ENCODE measurements at regions not wholly inside any gene's neighbourhood (a gene's known extent, or its start where the extent isn't known, plus 50 kb on each side); places are given as distances from the start of the nearest gene placed in this dataset.

DNA sequence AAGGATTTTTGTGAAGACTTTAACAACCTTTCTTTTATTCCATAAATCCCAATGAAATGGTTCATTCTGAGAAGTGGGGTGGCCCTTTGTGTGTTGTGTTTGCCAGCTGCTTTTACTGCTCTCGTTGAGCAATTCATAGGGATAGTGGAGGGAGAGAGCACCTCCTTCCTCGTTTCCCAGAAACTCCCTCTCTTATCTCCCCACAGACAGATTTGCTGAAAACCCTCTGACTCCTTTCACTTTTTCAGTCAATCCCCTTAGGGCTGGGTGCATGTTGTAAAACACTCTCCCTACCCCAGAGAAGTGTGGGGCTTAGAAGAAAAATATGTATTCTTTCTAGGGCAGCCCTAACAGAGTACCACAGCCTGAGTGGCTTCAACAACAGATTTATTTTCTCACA, 557.2 kb upstream of the RGMA start:
- ATAC-seq (replicated peaks) = no peak
- H3K9me3 Mint-ChIP-seq = no peaks in the 10 kb centered on the region
- H3K36me3 Mint-ChIP-seq (ENCODE audit: insufficient read depth) = no peaks in the 10 kb centered on the region
- no peak overlapping the region for H3K4me3 Mint-ChIP-seq
- H3K27ac Mint-ChIP-seq = no peak overlapping the region
- DNase-seq = no peak
- no peaks in the 10 kb centered on the region for H3K4me1 Mint-ChIP-seq (ENCODE audit: low read depth in 2 of 2)
- peaks cover 23 to 33% of the 10 kb centered on the region in 2 donors for H3K27me3 Mint-ChIP-seq

DNA sequence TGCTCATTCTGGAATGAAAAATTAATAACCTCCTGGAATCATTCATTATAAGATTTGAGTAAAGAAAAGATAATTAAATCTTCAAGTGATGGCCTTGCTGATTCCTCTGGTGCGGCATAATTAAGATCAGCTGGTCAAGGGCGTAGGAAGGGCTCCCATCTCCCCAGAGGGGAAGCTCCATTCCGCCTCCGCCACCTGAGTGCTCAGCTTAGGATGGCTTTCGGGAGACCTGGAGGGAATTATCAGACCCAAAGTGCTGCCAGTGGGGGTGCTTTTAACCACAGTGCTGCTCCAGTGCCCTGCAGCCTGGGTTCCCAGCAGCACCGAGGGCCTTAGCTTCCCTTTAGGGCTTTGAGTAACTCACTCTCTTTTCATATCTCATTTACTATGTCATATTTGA, 556.6 kb upstream of the RGMA start:
- DNase-seq (no peak), ATAC-seq (replicated peaks) (no peak)
- no peaks in the 10 kb centered on the region for H3K4me1 Mint-ChIP-seq (ENCODE audit: low read depth in 2 of 2)
- H3K9me3 Mint-ChIP-seq = no peaks in the 10 kb centered on the region
- no peak overlapping the region for H3K4me3 Mint-ChIP-seq
- peaks cover 26 to 38% of the 10 kb centered on the region in 2 donors for H3K27me3 Mint-ChIP-seq
- no peaks in the 10 kb centered on the region for H3K36me3 Mint-ChIP-seq (ENCODE audit: insufficient read depth)
- H3K27ac Mint-ChIP-seq = no peak overlapping the region

DNA sequence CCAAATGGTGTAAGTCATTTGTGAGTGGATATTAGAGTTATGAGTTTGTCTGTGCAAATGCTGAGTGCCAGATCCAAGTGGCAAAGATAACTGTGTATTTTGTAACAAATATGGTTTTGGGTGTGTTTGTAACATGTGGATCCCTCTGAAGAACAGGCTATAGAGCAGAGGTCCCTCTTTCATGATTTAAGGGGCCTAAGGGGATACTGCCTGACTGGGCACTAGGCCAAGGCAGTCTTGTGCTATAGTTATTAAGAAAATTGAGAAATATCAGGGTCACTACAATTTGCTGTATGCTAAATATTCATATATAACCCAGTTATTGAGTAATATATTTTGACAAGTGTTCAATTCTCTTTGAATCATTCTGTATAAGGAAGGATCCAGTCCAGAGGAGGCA, 555.6 kb upstream of the RGMA start:
- DNase-seq (no peak), ATAC-seq (replicated peaks) (no peak)
- Mint-ChIP-seq H3K36me3 (ENCODE audit: insufficient read depth) (no peaks in the 10 kb centered on the region), H3K27ac (no peak overlapping the region), H3K9me3 (no peaks in the 10 kb centered on the region), H3K4me1 (ENCODE audit: low read depth in 2 of 2) (no peaks in the 10 kb centered on the region), H3K4me3 (no peak overlapping the region), H3K27me3 (peaks cover 30 to 46% of the 10 kb centered on the region in 2 donors)

DNA sequence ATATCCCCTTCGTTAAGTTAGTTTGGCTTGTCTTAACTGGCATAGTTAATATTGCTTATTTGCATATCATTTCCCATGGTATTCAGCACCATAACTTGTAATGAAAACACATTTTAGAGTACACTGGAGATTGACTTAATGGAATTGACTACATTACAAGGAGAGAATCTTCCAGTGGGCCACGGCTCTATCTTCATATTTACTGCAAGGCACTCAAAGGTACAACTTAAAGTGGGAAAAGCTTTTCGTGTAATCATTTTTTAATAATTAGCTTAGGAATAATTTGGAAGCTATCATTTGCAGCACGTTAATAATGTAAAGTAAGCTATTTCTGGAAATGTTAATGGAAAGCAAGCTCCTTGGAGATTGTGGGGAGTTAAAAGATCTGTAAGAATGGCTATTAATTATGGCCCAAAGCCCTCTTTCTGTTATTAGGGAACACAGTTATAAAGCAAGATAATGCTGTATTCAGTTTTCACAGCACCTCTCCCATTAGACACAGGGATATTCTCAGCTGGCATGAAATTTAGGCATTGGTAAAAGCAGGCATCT, 551.5 kb upstream of the RGMA start:
- DNase-seq (no peak), ATAC-seq (replicated peaks) (no peak)
- Mint-ChIP-seq H3K36me3 (ENCODE audit: insufficient read depth) (no peaks in the 10 kb centered on the region), H3K27me3 (peaks cover 44 to 68% of the 10 kb centered on the region in 2 donors), H3K4me1 (ENCODE audit: low read depth in 2 of 2) (no peaks in the 10 kb centered on the region), H3K27ac (no peak overlapping the region), H3K9me3 (no peaks in the 10 kb centered on the region), H3K4me3 (no peak overlapping the region)

DNA sequence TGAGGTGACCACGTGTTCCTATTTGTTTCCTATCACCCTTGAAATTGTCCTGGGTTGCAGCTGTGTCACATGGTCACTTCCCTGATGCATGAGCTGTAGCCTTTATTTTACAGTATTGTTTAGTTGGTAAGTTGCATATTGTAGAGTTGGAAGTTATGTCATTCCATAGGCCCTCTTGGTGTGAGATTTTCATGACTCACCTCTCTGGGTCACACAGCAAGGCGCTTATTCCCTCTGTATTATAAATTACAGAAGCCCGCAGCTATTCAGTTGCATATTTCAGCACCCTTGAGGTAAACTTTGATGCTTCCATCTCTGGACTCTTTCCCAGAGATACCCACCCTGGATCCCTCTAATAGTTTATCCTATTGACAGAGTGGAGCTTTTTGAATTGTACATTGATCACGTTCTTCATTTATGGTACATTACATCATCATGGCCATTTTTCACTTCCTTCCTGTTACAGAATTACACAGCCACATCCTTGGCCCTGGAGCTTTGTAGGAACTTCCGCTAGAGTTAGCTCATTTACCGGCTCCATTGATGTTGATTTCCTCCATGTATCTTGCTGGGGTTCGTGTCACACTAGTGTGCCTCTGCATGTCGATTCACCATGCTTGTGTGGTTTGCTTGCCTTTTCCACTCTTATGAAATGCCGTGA, 543.1 kb upstream of the RGMA start:
- no peaks in the 10 kb centered on the region for H3K4me1 Mint-ChIP-seq (ENCODE audit: low read depth in 2 of 2)
- ATAC-seq (replicated peaks) (no peak), DNase-seq (no peak)
- H3K9me3 Mint-ChIP-seq = no peaks in the 10 kb centered on the region
- H3K36me3 Mint-ChIP-seq (ENCODE audit: insufficient read depth) = no peaks in the 10 kb centered on the region
- peaks cover 22 to 38% of the 10 kb centered on the region in 2 donors for H3K27me3 Mint-ChIP-seq
- H3K27ac Mint-ChIP-seq = no peak overlapping the region
- no peak overlapping the region for H3K4me3 Mint-ChIP-seq

DNA sequence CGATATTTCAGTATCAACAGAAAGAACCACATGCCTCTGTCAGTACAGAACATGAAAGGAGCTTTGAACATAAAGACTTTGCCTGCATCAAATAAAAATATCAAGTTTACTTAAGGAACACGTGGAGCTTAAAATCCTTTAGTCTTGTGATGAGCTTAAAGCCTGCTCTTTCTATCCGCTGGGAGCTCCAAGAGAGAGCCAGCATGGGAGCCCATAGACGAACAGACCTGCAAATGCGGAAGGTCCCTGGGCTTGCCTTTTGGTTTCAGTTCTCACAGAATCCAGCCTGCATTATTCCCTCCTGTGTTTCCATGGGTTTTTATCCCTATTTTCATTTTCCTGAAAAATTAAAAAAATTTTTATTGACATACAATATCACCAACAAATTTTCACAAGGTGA, 530.6 kb upstream of the RGMA start:
- Mint-ChIP-seq H3K27me3 (peaks cover 53 to 63% of the 10 kb centered on the region in 2 donors), H3K9me3 (no peaks in the 10 kb centered on the region)
- ATAC-seq (replicated peaks) = no peak

DNA sequence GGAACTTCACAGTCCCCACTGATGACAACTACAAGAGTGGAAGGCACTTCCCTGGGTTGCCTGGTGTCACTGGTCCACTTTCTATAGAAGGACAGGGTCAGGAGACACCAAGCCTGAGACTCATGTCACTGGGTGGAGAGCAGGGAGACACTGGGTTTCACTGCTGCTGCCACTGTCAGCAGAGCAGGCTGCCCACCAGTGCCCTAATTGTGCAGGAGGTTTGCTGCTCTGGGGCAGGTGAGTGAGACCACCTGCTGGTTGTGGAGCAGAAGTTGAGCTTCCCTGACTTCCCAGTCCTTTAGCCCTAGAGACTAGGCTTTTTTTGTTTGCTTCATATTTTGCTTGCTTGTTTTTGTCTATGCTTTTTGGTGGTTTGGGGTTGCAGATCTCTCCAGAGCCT, 528.4 kb upstream of the RGMA start:
- Mint-ChIP-seq H3K4me3 (no peak overlapping the region), H3K36me3 (ENCODE audit: insufficient read depth) (peaks cover 6% of the 10 kb centered on the region), H3K4me1 (ENCODE audit: low read depth in 2 of 2) (no peaks in the 10 kb centered on the region), H3K27me3 (peaks cover 56 to 68% of the 10 kb centered on the region in 2 donors), H3K27ac (no peak overlapping the region), H3K9me3 (no peaks in the 10 kb centered on the region)
- DNase-seq = no peak
- ATAC-seq (replicated peaks) = no peak

More for the DNA sequence above, 530.6 kb upstream of the RGMA start:
- Mint-ChIP-seq H3K4me1 (ENCODE audit: low read depth in 2 of 2) (no peaks in the 10 kb centered on the region), H3K4me3 (no peak overlapping the region), H3K27ac (no peak overlapping the region), H3K36me3 (ENCODE audit: insufficient read depth) (peaks cover 6% of the 10 kb centered on the region)
- no peak for DNase-seq

DNA sequence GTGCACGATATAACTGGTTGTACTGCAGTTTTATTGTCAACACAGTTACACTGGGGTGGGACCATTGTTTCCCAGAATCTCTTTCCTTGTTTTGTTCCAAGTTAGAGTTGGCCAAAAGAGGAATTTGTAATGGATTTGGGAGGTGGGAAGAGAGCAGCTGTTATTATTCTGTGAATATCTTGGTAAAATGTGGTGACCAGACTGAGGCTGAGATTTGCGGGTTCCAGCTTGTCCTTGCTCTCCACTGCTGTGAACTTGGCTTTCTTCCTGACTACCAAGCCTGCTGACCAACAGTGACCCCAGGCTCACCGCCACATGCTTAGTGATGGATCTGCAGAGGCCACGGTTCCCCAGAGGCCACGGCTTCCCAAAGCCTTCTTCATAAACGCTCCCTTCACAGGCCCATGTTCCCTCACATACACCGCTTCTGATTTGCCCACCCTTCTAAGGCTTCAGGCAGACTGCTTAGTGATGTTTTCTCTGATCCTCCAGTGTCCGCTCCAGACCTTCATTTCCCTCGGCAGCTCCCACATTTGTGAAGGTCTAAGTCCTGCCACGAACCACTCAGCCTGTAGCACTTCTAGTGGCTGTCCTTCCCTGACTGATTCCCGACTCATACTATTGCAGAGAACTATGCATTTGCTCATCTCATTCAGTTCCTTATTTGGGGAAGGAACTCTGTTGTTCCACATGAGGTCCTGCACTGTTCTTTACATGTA, 525.5 kb upstream of the RGMA start:
- H3K36me3 Mint-ChIP-seq (ENCODE audit: insufficient read depth) = peaks cover 3% of the 10 kb centered on the region
- H3K9me3 Mint-ChIP-seq = no peaks in the 10 kb centered on the region
- H3K4me3 Mint-ChIP-seq = no peak overlapping the region
- H3K27ac Mint-ChIP-seq = no peak overlapping the region
- H3K4me1 Mint-ChIP-seq (ENCODE audit: low read depth in 2 of 2) = no peaks in the 10 kb centered on the region
- peaks cover 66 to 71% of the 10 kb centered on the region in 2 donors for H3K27me3 Mint-ChIP-seq
- ATAC-seq (replicated peaks) (no peak), DNase-seq (no peak)

DNA sequence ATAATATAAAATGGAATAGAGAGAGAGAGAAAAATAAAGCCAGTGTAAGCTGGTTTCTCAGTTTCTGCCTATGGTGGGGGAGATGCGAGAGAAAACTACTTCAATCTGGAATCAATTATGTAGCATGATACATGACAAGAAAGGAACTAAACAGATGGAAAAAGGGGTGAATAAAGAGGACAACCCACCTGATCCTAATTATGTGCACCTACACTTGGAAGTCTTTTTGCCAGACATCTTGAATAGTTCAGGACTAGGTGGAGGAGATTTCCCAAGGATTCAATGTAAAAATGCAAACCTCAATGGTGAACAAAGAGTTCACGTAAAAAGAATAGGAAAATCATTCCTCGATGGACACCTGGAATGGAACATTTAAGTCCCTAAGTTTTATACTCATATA, 524.4 kb upstream of the RGMA start:
- Mint-ChIP-seq H3K4me1 (ENCODE audit: low read depth in 2 of 2) (no peaks in the 10 kb centered on the region), H3K27ac (no peak overlapping the region), H3K36me3 (ENCODE audit: insufficient read depth) (peaks cover 3% of the 10 kb centered on the region), H3K4me3 (no peak overlapping the region), H3K9me3 (no peaks in the 10 kb centered on the region), H3K27me3 (peaks cover 61 to 62% of the 10 kb centered on the region in 2 donors)
- DNase-seq = no peak
- ATAC-seq (replicated peaks) = no peak

DNA sequence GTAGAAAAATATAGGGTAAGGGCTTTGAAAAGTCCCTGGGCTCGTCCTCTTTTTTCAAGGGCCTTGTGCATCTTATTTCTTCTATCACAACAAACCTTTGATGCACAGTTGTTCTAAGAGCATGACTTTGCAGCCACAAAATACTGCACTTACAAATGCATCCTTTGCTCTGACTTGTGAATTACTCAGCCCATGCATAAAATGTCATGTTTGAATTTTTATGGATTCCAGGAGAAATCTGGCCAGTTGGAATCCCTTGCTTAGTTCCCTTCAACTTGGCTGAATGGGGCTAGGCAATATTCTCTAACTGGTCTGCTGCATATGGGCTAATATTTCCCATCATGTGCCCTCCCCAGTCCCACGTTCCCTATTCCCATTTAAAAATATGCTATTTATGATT, 523.9 kb upstream of the RGMA start:
- H3K36me3 Mint-ChIP-seq (ENCODE audit: insufficient read depth) = peaks cover 3% of the 10 kb centered on the region
- peaks cover 65% of the 10 kb centered on the region in 2 donors for H3K27me3 Mint-ChIP-seq
- no peak overlapping the region for H3K4me3 Mint-ChIP-seq
- ATAC-seq (replicated peaks) = no peak
- no peak overlapping the region for H3K27ac Mint-ChIP-seq
- no peak for DNase-seq
- H3K4me1 Mint-ChIP-seq (ENCODE audit: low read depth in 2 of 2) = no peaks in the 10 kb centered on the region
- no peaks in the 10 kb centered on the region for H3K9me3 Mint-ChIP-seq

DNA sequence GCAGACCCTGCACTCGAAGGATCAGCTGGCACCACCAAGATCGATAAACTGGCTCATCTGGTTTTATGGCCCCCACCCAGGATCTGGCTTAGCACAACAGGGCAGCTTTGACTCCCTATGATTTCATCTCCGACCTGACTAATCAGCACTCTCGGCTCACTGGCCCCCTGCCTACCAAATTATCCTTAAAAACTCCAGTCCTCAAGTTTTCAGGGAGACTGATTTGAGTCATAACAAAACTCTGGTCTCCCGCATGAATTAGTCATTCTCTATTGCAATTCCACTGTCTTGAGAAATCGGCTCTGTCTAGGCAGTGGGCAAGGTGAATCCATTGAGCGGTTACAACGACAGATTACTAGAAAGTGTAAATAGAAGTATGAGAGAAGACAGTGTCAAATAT, 521.9 kb upstream of the RGMA start:
- no peak overlapping the region for H3K4me3 Mint-ChIP-seq
- peaks cover 44 to 52% of the 10 kb centered on the region in 2 donors for H3K27me3 Mint-ChIP-seq
- H3K27ac Mint-ChIP-seq = no peak overlapping the region
- H3K4me1 Mint-ChIP-seq (ENCODE audit: low read depth in 2 of 2) = no peaks in the 10 kb centered on the region
- no peak for DNase-seq
- H3K9me3 Mint-ChIP-seq = no peaks in the 10 kb centered on the region
- ATAC-seq (replicated peaks) = no peak
- H3K36me3 Mint-ChIP-seq (ENCODE audit: insufficient read depth) = no peaks in the 10 kb centered on the region

DNA sequence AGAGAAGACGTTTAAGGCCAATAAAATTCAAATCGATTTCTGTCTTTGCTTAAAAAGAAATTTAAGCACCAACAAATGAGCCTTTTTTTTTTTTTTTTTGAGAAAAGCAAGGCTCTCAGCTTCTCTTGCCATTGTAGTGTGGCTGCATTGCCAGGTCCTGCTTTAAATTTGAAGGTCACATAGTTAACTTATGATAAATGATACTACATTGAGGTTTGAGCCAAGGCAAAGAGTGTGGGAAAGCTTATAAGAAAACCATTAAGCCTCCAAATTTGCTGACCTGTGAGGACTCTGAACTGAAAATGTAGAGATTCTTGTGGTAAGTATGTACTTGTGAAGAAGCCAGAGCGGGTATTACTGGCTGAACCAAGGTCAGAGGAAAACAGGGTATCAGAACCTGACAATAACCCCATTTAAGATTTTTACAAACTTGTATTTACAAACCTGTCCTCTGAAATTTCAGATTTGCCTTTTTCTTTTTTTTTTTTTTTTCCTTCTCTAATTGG, 519.7 kb upstream of the RGMA start:
- Mint-ChIP-seq H3K36me3 (ENCODE audit: insufficient read depth) (no peaks in the 10 kb centered on the region), H3K4me3 (no peak overlapping the region), H3K4me1 (ENCODE audit: low read depth in 2 of 2) (no peaks in the 10 kb centered on the region), H3K9me3 (no peaks in the 10 kb centered on the region), H3K27me3 (peaks cover 44 to 49% of the 10 kb centered on the region in 2 donors), H3K27ac (no peak overlapping the region)
- ATAC-seq (replicated peaks) (no peak), DNase-seq (no peak)

DNA sequence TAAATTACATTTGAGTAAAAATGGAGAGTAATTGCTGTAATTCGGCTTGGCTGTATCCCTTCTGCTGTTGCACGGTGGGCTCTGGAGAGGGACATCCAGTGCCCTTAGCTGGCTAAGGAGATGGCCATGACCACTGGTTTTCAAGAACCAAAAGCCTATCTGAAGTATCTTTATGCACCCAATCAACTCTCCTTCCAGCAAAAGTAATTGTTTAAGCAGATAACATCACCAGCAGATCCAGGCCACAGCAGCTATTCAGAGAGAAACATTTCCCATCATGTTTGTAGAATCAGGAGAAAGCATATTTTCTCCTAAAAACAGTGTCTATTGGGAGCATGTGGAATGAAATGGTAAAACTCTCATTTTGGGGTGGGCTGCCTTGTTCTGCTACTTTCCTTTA, 514.5 kb upstream of the RGMA start:
- H3K9me3 Mint-ChIP-seq = no peaks in the 10 kb centered on the region
- DNase-seq (no peak), ATAC-seq (replicated peaks) (no peak)
- H3K36me3 Mint-ChIP-seq (ENCODE audit: insufficient read depth) = no peaks in the 10 kb centered on the region
- no peaks in the 10 kb centered on the region for H3K4me1 Mint-ChIP-seq (ENCODE audit: low read depth in 2 of 2)
- H3K27ac Mint-ChIP-seq = no peak overlapping the region
- peaks cover 55 to 69% of the 10 kb centered on the region in 2 donors for H3K27me3 Mint-ChIP-seq
- no peak overlapping the region for H3K4me3 Mint-ChIP-seq

DNA sequence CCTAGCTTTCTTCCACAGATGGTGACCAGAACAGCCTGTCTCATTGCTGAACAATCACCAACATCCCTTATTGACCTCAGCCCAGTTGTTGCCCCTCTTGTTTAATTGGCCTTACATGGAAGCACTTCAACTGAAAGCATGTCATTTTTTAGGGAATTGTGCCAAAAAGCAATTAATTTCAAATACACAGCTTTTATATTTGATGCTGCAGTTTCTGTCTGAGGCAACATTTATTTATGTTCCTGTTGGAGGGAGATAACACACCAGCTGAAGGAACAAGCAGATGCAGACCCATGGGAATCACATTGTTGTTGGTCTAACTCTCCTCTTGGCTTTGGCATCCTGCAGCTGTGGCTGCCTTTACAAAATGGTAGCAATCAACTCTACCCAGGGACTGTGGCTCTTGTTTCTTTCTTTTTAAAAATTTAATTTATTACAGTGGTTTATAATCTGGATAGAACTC, 498.1 kb upstream of the RGMA start:
- no peak for ATAC-seq (replicated peaks)
- H3K4me3 Mint-ChIP-seq = no peak overlapping the region
- peaks cover 49 to 68% of the 10 kb centered on the region in 2 donors for H3K27me3 Mint-ChIP-seq
- DNase-seq = no peak
- H3K27ac Mint-ChIP-seq = no peak overlapping the region
- no peaks in the 10 kb centered on the region for H3K9me3 Mint-ChIP-seq
- no peaks in the 10 kb centered on the region for H3K36me3 Mint-ChIP-seq (ENCODE audit: insufficient read depth)
- H3K4me1 Mint-ChIP-seq (ENCODE audit: low read depth in 2 of 2) = no peaks in the 10 kb centered on the region

Data from effector memory CD8-positive, alpha-beta T cell (primary cell).